HG02763 (cell line): ENCODE measurements at regions not wholly inside any gene's neighbourhood (a gene's known extent, or its start where the extent isn't known, plus 50 kb on each side); places are given as distances from the start of the nearest gene placed in this dataset.

Experiments used
- ATAC-seq: cut with Tn5 transposase; IDR thresholded peaks from one replicate; pipeline ENCODE4 v1.9.1; 2021; ENCODE audit warnings: mild to moderate bottlenecking, moderate library complexity; ENCODE audit not compliant: unreplicated experiment

DNA sequence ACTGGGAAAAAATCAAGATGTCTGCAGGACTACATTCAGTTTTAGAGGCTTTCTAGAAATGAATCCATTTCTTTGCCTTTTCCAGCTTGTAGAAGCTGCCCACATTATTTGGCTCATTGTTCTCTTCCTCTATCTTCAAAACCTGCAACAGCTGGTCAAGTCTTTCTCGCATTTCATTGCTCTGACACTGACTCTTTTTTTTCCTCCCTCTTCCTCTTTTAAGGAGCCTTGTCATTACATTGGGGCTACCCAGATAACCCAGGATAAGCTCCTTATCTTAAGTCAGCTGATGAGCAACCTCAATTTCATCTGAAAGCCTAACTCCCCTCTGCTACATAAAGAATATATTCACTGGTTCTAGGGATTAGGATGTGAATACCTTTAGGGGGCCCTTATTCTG is 53.2 kb upstream of the CEP162 start:
- no peak for ATAC-seq

DNA sequence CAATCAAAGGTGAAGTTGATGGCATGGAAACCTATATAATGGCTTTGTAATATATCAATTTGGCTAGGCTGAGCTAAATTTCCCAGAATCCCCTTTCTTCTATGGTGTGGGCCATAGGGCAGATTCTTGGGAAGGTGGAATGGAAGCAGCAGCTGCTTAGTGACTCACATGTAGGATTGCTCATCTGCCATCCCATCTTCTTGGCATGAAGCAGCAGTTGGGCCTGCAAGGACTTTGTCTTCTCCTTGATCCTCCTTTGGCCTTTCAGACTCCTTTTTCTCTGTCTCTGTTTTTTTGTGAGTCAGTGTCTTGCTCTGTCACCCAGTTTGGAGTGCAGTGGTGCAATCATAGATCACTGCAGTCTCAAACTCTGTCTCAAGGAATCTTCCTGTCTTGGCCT is 52.6 kb upstream of the CEP162 start:
- no peak for ATAC-seq

DNA sequence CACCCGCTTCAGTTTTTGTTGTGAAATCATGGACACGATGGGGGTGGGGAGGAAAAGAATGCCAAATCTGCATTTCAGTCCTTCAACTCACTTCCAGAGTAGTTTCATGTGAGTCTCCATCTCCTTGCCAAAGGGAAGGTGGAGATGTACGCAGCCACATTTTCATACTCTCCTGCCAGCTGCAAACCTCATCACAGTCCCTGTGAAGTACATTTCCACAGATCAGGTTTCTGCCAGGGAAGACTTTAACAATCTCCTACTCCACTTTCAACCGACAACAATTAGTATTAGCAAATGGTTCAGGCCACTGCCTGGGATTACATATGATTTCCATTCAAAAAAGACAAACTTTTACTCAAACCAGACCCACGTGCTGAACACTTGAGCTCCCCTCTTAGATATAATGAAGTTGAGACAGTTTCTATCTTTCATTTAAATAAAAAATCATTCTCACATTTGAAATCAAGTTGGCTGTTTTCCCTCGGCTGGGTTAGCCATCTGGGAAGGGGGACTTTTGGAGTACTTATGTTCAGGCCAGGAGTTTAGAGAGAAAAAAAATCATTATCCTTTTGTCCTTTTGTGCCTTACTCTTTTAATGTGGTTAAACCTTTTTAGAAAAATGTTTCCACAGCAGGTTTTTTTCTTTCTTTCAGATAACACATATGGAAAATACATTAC is 51.0 kb upstream of the CEP162 start:
- no peak for ATAC-seq
